ENCODE measurements at regions not wholly inside any gene's neighbourhood (a gene's known extent, or its start where the extent isn't known, plus 50 kb on each side); places are given as distances from the start of the nearest gene placed in this dataset.

DNA sequence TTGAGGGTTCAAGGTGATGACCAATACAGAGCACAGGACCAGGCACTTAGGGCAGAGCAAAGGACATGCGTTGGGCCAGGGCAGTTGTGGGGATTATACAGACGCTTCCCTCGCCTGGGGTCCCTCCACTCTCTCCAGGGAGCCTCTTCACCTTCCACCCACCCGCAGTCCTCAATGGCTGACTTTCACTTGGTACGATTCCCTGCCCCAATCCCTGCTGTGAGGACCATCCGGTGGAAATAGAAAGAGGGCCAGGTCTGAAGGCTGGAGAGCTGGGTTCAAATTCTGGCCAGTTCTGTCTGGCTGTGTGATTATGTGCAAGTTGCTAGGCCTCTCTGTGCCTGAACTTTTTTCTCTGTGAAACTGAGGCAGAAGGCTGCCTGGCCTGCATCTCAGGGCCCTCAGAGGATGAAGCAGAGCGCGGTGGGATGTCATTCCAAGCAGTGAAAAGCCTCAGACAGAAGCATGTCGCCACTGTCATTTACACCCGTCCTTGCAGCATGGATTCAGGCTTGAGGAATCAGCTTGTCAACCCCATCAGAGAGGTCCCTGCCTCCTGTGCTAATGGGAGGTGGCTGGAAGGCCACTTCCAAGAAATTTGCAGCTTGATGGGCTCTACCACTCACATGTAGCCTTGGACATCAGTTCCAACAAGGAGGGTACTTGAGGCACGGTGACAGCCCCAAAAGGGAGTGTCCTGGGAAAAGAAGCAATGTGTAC, 206.6 kb upstream of the IER5L start:
- TF ChIP-seq CTCF (tag by site-specific recombination; IDR thresholded peaks at IDR 0.05): no peak
- no peak for TF ChIP-seq ZNF274 (IDR thresholded peaks at IDR 0.05; ENCODE audit: low read length)
- no peak for TF ChIP-seq ZNF274 (tag by site-specific recombination; IDR thresholded peaks at IDR 0.05; ENCODE audit: borderline replicate concordance)
- TF ChIP-seq ELK4 (IDR thresholded peaks at IDR 0.05; ENCODE audit: borderline replicate concordance, low read depth, low read length): no peak
- no peak for TF ChIP-seq ATF2 (tag by site-specific recombination; IDR thresholded peaks at IDR 0.05; ENCODE audit: low read depth)
- no peak for TF ChIP-seq ZNF548 (tag by site-specific recombination; IDR thresholded peaks at IDR 0.05)
